ENCODE measurements at regions not wholly inside any gene's neighbourhood (a gene's known extent, or its start where the extent isn't known, plus 50 kb on each side); places are given as distances from the start of the nearest gene placed in this dataset.
"Not testable (repeated sequence)": the region's sequence is repeated elsewhere in the genome, so short reads cannot be mapped to it uniquely, and the experiment has no call there.

GRCh38 chr6:22134308-22134707 is 162.5 kb downstream of the PRL start:
- H3K4me1 ChIP-seq (ENCODE audit: control insufficient read depth in 2 of 2, insufficient read depth in 2 of 2, low read length in 2 of 2) = no peaks in the 10 kb centered on the region
- ATAC-seq (ENCODE audit: low read depth) = no peak
- H3K4me2 ChIP-seq (replicated peaks; ENCODE audit: low read depth, low read length, poor library complexity, severe bottlenecking) = no peak overlapping the region
- H3K36me3 ChIP-seq (replicated peaks in 1 of 2; ENCODE audit: control extremely low read depth in 1 of 2, control insufficient read depth in 1 of 2, extremely low read depth in 1 of 2, insufficient read depth in 2 of 2, low read length in 1 of 2) = no peaks in the 10 kb centered on the region
- ChIA-PET CTCF (no interaction called here), POLR2A (no interaction called here)
- no peak overlapping the region for H3K9ac ChIP-seq (ENCODE audit: low read length)
- peaks cover 0 to 2% (median 0%) of the 10 kb centered on the region in 3 donors for H3K9me3 ChIP-seq (ENCODE audit: control extremely low read depth in 1 of 3, control insufficient read depth in 2 of 3, insufficient read depth in 1 of 3, low read length in 2 of 3)
- H2AFZ ChIP-seq (ENCODE audit: insufficient read depth, low read depth, low read length, poor library complexity, severe bottlenecking) = no peak overlapping the region
- no peak overlapping the region for H3K4me3 ChIP-seq (ENCODE audit: control extremely low read depth in 1 of 5, extremely low read depth in 1 of 5, insufficient read depth in 1 of 5, low read depth in 2 of 5, low read length in 4 of 5)
- H3K79me2 ChIP-seq (ENCODE audit: control insufficient read depth, insufficient read depth, low read length) = no peaks in the 10 kb centered on the region
- TF ChIP-seq EZH2 (IDR thresholded peaks at IDR 0.05; ENCODE audit: borderline replicate concordance, insufficient read depth, low read depth, low read length, poor library complexity, severe bottlenecking) (no peak), CTCF (IDR thresholded peaks at IDR 0.05) (no peak)
- Mint-ChIP-seq H3K4me1 (no peaks in the 10 kb centered on the region), H3K9me3 (ENCODE audit: insufficient read depth) (no peaks in the 10 kb centered on the region), H3K27ac (no peak overlapping the region), H3K4me3 (no peak overlapping the region), H3K27me3 (no peaks in the 10 kb centered on the region)
- whole genome bisulfite sequencing (ENCODE audit: insufficient coverage) = 90% methylated on average over 2 of the region's 3 CpGs
- no peaks in the 10 kb centered on the region for H4K20me1 ChIP-seq (ENCODE audit: control insufficient read depth, insufficient read depth, low read length, poor library complexity, severe bottlenecking)
- no peak overlapping the region for H3K27ac ChIP-seq (ENCODE audit: low read length in 2 of 2)
- intact Hi-C loops (cut with micrococcal nuclease) = no loop called here
- no peaks in the 10 kb centered on the region for H3K27me3 ChIP-seq (replicated peaks in 1 of 4; ENCODE audit: control extremely low read depth in 1 of 4, control insufficient read depth in 3 of 4, insufficient read depth in 4 of 4, low read length in 3 of 4)
- DNase-seq = no peak

DNA sequence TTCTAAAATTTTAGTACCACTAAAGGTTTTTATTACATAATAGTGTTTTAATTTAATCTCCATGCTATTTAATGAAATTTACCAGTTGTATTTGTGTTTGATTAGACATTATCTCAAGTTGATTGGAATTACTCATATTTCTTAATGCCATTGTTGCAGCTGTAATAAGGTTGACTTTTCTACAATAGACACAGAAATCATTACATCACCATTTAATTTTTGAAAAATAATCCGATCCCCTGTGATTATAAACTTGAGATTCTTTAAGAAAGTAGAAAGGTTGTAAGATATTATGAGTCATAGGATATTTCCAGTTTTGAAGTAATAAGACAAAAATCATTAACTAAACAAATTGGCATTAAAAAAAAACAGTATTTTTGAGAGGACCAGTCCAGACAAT is 161.4 kb downstream of the PRL start:
- no peaks in the 10 kb centered on the region for H3K27me3 ChIP-seq (replicated peaks in 1 of 4; ENCODE audit: control extremely low read depth in 1 of 4, control insufficient read depth in 3 of 4, insufficient read depth in 4 of 4, low read length in 3 of 4)
- POLR2A ChIA-PET = no interaction called here
- H3K4me1 Mint-ChIP-seq = no peaks in the 10 kb centered on the region

DNA sequence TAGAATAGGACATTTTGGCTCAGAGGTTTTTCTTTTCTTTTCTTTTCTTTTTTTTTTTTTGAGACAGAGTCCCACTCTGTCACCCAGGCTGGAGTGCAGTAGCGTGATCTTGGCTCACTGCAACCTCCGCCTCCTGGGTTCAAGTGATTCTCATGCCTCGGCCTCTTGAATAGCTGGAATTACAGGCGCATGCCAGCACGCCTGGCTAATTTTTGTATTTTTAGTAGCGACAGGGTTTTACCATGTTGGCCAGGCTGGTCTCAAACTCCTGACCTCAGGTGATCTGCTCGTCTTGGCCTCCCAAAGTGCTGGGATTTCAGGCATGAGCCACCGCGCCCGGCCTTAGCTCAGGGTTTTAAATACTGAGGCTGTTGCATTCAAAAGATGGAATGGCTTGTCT is 156.1 kb downstream of the PRL start:
- 97% methylated on average over 10 of the region's 10 CpGs for WGBS (ENCODE audit: insufficient coverage)
- CTCF ChIA-PET = interaction anchor here (0.7 kb wide), 1 partner anchor 166 kb away, joined by 3 read pairs; no protein-coding TSS in a partner anchor
- ATAC-seq (ENCODE audit: low read depth); POLR2A ChIA-PET; H3K27ac Mint-ChIP-seq; H3K27me3 ChIP-seq (replicated peaks in 1 of 4; ENCODE audit: control extremely low read depth in 1 of 4, control insufficient read depth in 3 of 4, insufficient read depth in 4 of 4, low read length in 3 of 4); H3K4me3 Mint-ChIP-seq; H3K4me3 ChIP-seq (ENCODE audit: control extremely low read depth in 1 of 5, extremely low read depth in 1 of 5, insufficient read depth in 1 of 5, low read depth in 2 of 5, low read length in 4 of 5); H2AFZ ChIP-seq (ENCODE audit: insufficient read depth, low read depth, low read length, poor library complexity, severe bottlenecking); H3K79me2 ChIP-seq (ENCODE audit: control insufficient read depth, insufficient read depth, low read length); H3K27me3 Mint-ChIP-seq; H3K4me1 Mint-ChIP-seq; H3K4me2 ChIP-seq (replicated peaks; ENCODE audit: low read depth, low read length, poor library complexity, severe bottlenecking); H3K27ac ChIP-seq (ENCODE audit: low read length in 2 of 2); intact Hi-C loops (cut with micrococcal nuclease); DNase-seq; H3K9ac ChIP-seq (ENCODE audit: low read length); H3K9me3 Mint-ChIP-seq (ENCODE audit: insufficient read depth); H3K36me3 ChIP-seq (replicated peaks in 1 of 2; ENCODE audit: control extremely low read depth in 1 of 2, control insufficient read depth in 1 of 2, extremely low read depth in 1 of 2, insufficient read depth in 2 of 2, low read length in 1 of 2); H4K20me1 ChIP-seq (ENCODE audit: control insufficient read depth, insufficient read depth, low read length, poor library complexity, severe bottlenecking); H3K4me1 ChIP-seq (ENCODE audit: control insufficient read depth in 2 of 2, insufficient read depth in 2 of 2, low read length in 2 of 2); H3K9me3 ChIP-seq (ENCODE audit: control extremely low read depth in 1 of 3, control insufficient read depth in 2 of 3, insufficient read depth in 1 of 3, low read length in 2 of 3): not testable (repeated sequence)

More for the DNA sequence above, 161.4 kb downstream of the PRL start:
- Histone ChIP-seq H3K9ac (ENCODE audit: low read length) (no peak overlapping the region), H3K4me3 (ENCODE audit: control extremely low read depth in 1 of 5, extremely low read depth in 1 of 5, insufficient read depth in 1 of 5, low read depth in 2 of 5, low read length in 4 of 5) (no peak overlapping the region), H3K4me2 (replicated peaks; ENCODE audit: low read depth, low read length, poor library complexity, severe bottlenecking) (no peak overlapping the region), H3K79me2 (ENCODE audit: control insufficient read depth, insufficient read depth, low read length) (no peaks in the 10 kb centered on the region), H3K9me3 (ENCODE audit: control extremely low read depth in 1 of 3, control insufficient read depth in 2 of 3, insufficient read depth in 1 of 3, low read length in 2 of 3) (peaks cover 0 to 2% (median 0%) of the 10 kb centered on the region in 3 donors), H3K4me1 (ENCODE audit: control insufficient read depth in 2 of 2, insufficient read depth in 2 of 2, low read length in 2 of 2) (no peaks in the 10 kb centered on the region), H3K36me3 (replicated peaks in 1 of 2; ENCODE audit: control extremely low read depth in 1 of 2, control insufficient read depth in 1 of 2, extremely low read depth in 1 of 2, insufficient read depth in 2 of 2, low read length in 1 of 2) (no peaks in the 10 kb centered on the region), H2AFZ (ENCODE audit: insufficient read depth, low read depth, low read length, poor library complexity, severe bottlenecking) (no peak overlapping the region), H3K27ac (ENCODE audit: low read length in 2 of 2) (no peak overlapping the region), H4K20me1 (ENCODE audit: control insufficient read depth, insufficient read depth, low read length, poor library complexity, severe bottlenecking) (no peaks in the 10 kb centered on the region)
- TF ChIP-seq EZH2 (IDR thresholded peaks at IDR 0.05; ENCODE audit: borderline replicate concordance, insufficient read depth, low read depth, low read length, poor library complexity, severe bottlenecking) = no peak
- no peak for TF ChIP-seq CTCF (IDR thresholded peaks at IDR 0.05)
- Mint-ChIP-seq H3K9me3 (ENCODE audit: insufficient read depth) (no peaks in the 10 kb centered on the region), H3K27me3 (no peaks in the 10 kb centered on the region), H3K27ac (no peak overlapping the region), H3K4me3 (no peak overlapping the region)
- intact Hi-C loops (cut with micrococcal nuclease) = no loop called here
- WGBS (ENCODE audit: insufficient coverage) = no CpG with 5 or more reads among the region's 1 CpG
- DNase-seq (no peak), ATAC-seq (ENCODE audit: low read depth) (no peak)
- CTCF ChIA-PET = no interaction called here

Data from B cell (primary cell).